Stimulated activated CD4-positive, alpha-beta T cell treated with anti-CD3 and anti-CD28 coated beads, TNF-alpha, amount 100 ng/mL, for 1 hour (primary cell): ENCODE measurements at regions not wholly inside any gene's neighbourhood (a gene's known extent, or its start where the extent isn't known, plus 50 kb on each side); places are given as distances from the start of the nearest gene placed in this dataset.
"Not testable (repeated sequence)": the region's sequence is repeated elsewhere in the genome, so short reads cannot be mapped to it uniquely, and the experiment has no call there.

Experiments
- DNase-seq, 3 donors: peaks; one replicate each; pipeline ENCODE4 v3.0.0-alpha.2; 2020; ENCODE audit warnings: low read depth in 3 of 3, low spot score in 1 of 3

GRCh38 chr2:84223191-84223590 lies 235.9 kb downstream of the SUCLG1 start:
- DNase-seq = no peak

- DNase-seq = not testable (repeated sequence)
Measured at GRCh38 chr2:84221102-84221501, 238.0 kb downstream of the SUCLG1 start.

GRCh38 chr2:84217456-84217855 lies 241.6 kb downstream of the SUCLG1 start:
- DNase-seq = no peak

DNA sequence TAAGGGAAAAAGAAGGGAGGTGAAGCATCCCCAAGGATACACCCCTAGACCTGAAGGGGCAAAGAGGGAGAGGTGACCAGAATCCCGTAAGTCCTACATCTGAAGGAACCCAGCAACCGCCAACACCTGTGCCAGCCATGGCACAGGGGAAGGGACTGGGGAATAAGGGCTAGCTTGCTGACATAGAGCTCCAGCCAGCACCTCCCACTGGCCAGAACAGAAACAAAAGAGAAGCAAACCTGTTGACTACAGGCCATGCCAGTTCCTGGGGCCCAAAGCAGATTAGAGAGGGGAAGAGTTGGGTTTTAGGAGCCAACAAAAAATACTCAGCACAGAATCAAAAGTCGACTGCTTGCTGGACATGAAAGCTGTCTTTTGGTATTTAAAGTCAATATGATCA lies 244.6 kb downstream of the SUCLG1 start:
- no peak for DNase-seq

GRCh38 chr2:84212611-84213314 lies 246.3 kb downstream of the SUCLG1 start:
- no peak for DNase-seq

DNA sequence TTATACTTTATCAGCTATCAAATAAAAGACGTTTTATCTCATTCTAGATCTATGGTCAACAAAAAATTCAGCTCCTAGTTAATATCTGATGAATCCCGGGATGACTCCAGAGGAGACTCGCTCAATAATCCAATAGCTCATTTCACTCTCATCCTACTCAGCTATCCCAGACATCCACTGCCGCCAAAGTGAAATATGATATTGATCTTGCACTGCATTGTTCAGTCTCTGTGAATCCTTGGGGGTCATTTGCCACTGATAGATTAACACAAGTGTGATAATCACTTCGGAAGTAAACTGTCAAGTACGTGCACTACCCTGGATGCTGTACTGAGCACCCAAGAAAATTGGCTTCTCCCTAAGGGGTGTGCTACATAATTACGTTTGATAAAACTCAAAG lies 249.1 kb downstream of the SUCLG1 start:
- no peak for DNase-seq

DNA sequence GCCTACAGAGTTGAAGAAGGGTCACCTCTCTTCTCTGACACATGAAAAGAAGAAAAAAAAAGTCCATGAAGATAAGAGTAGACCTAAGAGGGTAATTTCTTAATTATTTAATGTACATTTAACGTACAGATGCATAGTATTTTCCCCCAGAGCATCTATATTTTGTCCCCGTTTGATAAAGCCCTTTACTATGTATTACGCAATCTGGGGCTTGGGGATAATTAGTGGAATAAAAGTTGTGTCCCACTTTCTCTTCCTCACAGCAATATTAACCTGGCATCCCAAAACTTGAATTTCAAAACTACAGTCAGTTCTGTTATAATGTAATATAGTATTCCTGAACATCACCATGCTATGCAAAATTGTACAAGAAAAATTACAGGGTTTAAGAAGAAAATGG lies 254.1 kb downstream of the SUCLG1 start:
- DNase-seq = no peak

DNA sequence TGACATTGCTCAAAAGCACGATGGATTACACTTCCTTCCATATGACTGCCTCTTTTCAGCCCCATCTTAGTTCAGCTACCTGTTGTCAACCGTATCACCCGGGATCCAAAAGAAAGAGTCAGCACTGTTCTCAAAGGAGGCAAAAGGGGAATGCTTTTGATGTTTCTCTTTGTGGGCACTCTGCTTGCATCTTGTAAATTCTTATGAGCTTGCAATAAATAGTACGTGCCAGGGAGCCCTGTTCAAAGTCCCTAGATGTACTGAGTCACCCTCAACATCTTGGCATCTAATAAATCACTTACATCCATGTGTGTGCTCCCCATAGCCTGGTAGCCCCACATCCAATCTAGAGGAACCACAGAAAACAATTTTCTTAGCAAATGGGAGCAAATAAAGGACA lies 256.9 kb downstream of the SUCLG1 start:
- no peak for DNase-seq

DNA sequence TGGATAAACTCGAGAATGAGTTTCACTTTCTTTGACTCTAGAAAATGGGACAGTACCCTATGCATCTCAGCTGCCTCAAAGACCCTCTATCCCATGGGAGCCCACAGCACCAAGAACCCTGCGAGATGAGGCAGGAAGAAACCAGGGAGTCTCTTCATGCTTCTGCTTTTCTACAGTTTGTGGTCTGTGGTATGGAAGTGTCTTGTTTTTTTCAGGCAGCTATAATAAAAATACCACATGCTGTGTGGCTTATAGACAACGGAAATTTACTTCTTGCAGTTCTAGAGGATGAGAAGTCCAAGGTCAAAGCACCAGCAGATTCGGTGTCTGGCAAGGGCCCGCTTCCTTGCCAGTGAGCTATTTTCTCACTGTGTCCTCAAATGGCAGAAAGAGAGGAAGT lies 257.9 kb downstream of the SUCLG1 start:
- no peak for DNase-seq

DNA sequence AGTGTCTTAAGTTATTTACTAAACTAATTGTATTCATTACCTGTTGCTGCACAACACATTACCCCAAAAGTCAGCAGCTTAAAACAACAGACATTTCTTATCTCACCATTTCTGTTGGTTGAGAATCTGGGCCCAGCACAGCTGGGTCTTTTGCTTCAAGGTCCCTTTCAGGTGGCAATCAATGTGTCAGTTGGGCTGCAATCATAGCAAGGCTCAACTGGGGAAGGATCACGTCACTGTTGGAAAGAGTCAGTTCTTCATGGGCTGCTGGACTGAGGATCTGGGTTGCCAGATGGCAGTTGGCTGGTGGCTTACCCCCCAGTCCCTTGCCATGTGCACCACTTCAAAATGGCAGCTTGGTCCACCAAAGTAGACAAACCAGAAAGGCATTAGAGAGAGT lies 261.2 kb downstream of the SUCLG1 start:
- no peak for DNase-seq

GRCh38 chr2:84194949-84195644 lies 264.0 kb downstream of the SUCLG1 start:
- no peak for DNase-seq

DNA sequence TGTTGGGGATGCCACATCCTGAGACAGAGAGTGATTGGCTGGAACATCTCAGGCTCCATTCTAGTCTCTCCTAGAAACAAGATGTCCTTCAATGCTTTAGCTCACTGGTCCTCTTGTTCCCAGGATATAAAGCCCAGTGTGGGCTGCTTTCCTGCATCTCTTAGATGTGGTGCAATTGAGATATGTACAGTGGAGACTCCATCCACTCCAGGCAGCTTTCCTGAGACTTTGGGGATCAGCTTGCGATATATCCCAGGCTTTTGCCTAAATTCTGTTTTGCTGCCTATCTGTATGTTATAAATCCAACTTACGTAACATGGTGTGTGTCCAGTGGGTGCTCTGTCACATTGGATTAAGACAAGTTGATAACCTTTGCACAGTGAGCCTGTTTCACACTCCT lies 264.9 kb downstream of the SUCLG1 start:
- no peak for DNase-seq

GRCh38 chr2:84187258-84187657 lies 271.8 kb downstream of the SUCLG1 start:
- no peak for DNase-seq

- DNase-seq = no peak
Measured at GRCh38 chr2:84181927-84182326, 277.2 kb downstream of the SUCLG1 start.

DNA sequence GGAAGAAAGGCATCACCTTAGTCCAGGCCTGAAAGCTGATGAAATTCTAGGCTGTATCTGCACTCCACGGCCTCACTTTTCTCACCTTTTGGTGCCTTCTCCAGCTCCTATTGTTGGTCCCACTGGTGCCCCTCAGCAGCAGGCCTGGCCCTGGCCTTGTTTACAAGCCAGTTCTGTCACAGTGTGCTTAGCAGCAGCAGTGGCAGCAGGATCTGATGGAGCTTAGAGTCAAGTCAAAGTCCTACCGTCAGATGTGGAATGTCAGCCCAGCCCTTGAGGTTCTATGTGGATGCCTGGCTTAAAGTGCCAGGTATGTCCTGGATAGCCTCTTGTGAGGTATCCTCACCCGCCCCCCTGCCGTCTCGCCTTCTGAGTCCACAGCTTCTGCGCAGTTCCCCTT lies 281.3 kb downstream of the SUCLG1 start:
- no peak for DNase-seq

DNA sequence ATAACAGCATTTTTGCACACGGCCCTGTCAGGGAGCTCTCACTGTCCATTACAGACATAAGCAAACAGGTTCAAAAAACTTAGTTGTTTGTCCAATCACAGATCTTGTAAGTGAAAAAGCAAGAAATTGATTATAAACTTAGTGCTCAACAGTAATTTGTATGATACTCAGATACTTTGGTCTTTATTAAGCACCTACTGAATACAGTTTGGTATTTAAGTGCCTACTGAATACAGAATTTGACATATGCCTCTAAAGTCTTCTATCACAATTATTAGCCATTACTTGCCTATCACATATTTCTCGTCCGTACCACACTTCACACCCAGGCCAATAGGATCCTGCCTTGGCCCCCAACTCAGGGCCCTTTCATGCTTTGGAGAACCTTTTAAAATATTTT lies 283.1 kb downstream of the SUCLG1 start:
- DNase-seq = no peak

- no peak for DNase-seq
Measured at GRCh38 chr2:84175340-84175739, 283.7 kb downstream of the SUCLG1 start.

DNA sequence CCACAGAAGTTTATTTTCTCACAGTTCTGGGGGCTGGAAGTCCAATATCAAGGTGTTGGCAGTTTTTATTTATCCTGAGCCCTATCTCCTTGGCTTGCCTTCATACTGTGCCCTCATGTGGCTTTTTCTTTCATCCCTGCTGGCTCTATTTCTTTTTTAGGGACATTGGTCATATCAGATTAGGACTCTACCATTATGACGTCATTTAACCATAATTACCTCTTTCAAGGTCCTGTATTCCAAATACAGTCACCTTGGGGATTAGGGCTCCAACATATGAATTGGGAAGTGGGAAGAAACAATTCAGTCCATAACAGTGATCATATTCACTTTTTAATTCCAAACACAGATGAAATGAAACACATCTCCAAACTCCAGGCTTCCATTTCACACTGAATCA lies 286.0 kb downstream of the SUCLG1 start:
- DNase-seq = no peak

DNA sequence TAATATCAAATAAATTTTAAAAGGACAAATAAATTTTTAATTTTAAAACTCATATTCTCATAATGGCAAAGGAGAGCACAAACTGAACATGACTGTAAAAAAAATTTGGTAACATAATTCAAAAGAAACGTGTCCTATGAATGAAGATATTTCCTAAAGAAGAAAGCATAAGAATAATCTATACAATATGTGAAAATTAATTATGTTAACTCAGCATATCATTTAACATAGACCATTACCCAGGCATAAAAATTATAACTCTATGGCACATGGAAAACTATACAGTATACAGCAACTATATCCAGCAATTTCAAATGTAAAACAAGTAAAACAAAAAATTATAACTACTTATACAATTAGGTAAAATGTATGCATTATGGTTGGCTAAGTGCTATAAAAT lies 288.1 kb downstream of the SUCLG1 start:
- no peak for DNase-seq

GRCh38 chr2:84169871-84170270 lies 289.2 kb downstream of the SUCLG1 start:
- no peak for DNase-seq

GRCh38 chr2:84168552-84168951 lies 290.5 kb downstream of the SUCLG1 start:
- not testable (repeated sequence) for DNase-seq

DNA sequence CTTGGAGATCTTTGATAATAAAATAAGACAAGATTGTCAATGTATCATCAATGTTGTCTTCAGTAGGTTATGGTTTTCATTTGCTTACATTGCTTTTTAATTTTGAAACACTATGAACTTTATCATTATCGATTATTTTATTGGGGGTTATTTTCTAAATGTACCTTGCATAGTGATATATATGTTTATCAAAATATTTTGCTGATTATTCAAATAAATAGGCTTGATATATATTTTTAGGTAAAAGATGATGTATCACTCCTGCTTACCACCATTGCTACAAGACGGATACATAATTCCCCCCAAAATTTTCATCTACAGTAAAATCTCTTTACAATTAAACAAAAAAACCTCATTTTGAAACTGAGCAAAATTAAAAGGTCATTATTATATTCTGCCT lies 293.8 kb downstream of the SUCLG1 start:
- no peak for DNase-seq

GRCh38 chr2:84160453-84160852 lies 298.6 kb downstream of the SUCLG1 start:
- DNase-seq = no peak
